HG02759 (cell line): ENCODE measurements at regions not wholly inside any gene's neighbourhood (a gene's known extent, or its start where the extent isn't known, plus 50 kb on each side); places are given as distances from the start of the nearest gene placed in this dataset.

Experiments used
- ATAC-seq: cut with Tn5 transposase; IDR thresholded peaks from one replicate; pipeline ENCODE4 v1.9.1; 2021; ENCODE audit warnings: mild to moderate bottlenecking, moderate library complexity; ENCODE audit not compliant: unreplicated experiment

- no peak for ATAC-seq
Observed at GRCh38 chr9:85268131-85268530, 473.6 kb downstream of the AGTPBP1 start.

- no peak for ATAC-seq
Observed at GRCh38 chr9:85264695-85265094, 477.1 kb downstream of the AGTPBP1 start.

DNA sequence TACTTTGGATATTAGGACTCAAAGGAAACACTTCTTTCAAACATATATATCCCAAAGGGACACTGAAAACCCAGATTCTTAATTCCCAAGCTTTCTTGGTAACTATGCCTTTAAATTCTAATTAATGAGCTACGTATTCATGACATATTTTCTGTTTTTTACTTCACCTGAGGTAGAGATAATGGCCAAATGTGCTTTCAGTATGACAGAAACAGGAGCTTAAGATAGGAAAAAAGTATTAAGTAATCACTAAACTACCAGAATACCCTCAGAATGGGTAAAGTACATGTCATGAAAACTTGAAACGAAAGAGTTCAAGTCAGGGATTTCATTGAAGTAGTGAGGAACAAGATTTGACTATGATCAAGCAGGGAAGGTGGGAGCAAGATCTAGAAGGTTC lies 478.5 kb downstream of the AGTPBP1 start:
- no peak for ATAC-seq

- ATAC-seq = no peak
Observed at GRCh38 chr9:85262333-85262732, 479.4 kb downstream of the AGTPBP1 start.

- ATAC-seq = no peak
Observed at GRCh38 chr9:85260275-85260845, 481.4 kb downstream of the AGTPBP1 start.

GRCh38 chr9:85258823-85259370 lies 482.9 kb downstream of the AGTPBP1 start:
- ATAC-seq = peak; percentile 71

DNA sequence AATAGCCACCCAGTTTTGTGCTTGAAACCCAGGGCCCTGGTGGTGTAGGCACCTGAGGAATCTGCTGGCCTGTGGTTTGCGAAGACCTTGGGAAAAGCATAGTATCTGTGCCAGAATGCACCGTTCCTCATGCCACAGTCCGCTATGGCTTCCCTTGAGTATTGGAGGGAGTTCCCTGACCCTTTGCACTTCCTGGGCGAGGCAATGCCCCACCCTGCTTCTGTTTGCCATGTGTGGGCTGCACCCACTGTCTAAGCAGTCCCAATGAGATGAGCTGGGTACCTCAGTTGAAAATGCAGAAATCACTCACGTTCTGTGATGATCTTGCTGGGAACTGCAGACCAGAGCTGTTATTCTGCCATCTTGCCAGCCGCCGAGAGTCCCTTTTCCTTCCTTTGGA lies 483.5 kb downstream of the AGTPBP1 start:
- no peak for ATAC-seq

GRCh38 chr9:85249313-85249621 lies 492.5 kb downstream of the AGTPBP1 start:
- ATAC-seq = no peak

DNA sequence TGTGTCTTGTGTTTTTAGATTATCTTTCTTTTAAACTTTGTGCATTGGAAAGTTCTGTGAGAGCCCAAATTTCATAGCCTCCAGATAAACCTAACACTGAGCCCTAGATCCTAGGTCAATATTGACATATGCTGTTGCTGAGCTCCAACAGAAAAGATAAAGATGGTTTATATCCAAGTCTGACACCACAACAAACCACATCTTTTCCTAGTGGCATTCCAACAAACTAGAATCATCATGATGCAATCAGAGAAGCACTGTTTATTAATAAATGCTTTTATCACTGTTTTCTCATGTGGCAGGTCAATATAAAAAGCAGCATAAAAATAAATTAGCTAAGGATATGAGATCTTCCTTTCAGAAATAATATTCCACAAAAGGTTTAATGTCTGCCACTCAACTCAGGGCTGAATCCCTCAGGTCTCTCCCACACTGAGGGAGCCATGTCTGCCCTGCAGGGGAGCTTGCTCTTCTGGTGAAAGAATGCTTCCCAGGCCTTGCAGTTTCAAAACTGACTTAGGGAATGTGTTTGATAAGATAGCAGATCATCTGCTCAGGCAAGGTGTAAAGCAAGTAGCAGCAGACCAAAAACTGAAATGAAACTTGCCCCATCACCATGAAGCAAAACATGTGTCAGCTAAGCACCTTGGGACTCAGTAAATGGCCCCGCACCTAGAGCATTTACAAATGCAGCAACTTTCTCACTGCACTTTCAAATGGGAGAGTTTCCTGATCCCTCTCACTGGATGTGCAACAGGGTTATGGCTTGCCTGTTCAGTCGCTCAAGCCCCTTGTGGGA lies 493.0 kb downstream of the AGTPBP1 start:
- no peak for ATAC-seq

GRCh38 chr9:85246541-85246940 lies 495.2 kb downstream of the AGTPBP1 start:
- ATAC-seq = no peak

GRCh38 chr9:85244856-85245255 lies 496.9 kb downstream of the AGTPBP1 start:
- ATAC-seq = no peak

DNA sequence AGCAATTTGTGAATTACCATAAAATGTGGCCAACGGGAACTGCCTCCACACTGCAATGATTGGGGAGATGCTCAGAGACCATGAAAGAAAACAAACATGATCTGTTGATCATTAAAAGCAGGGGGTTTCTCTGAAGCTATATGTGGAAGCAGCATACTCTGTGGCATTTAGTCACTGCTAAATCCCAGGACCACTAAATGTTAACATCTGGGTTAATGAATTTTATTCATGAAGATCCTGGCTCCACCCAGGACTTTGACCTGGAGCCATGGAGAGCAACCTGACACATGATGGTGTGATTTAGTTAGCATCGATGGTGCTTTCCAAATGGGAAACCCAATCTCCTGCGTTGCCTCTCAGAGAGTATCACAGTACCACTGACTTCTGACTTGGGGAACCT lies 497.8 kb downstream of the AGTPBP1 start:
- no peak for ATAC-seq

GRCh38 chr9:85237478-85237877 lies 504.3 kb downstream of the AGTPBP1 start:
- ATAC-seq = no peak

DNA sequence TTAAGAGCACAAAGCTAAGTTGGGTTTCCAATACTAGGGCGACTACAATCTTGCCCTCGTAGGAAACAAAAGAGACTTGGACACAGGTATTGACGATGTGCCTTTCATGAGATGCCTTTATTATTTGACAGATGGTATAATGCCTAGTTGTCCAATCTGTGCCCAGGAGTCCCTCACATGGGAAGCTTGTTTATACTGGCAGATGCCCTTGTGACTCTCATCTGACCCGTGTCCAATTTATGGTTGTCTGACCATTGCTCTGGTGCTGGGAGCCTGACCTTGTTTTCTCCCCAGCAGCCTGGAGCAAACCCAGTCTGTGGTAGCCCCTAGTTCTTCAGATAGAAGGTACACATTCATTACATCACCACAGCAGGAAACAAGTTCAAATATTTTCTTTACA lies 511.7 kb downstream of the AGTPBP1 start:
- ATAC-seq = no peak

- ATAC-seq = no peak
Observed at GRCh38 chr9:85228111-85228855, 513.5 kb downstream of the AGTPBP1 start.

GRCh38 chr9:85225180-85225579 lies 516.6 kb downstream of the AGTPBP1 start:
- no peak for ATAC-seq

DNA sequence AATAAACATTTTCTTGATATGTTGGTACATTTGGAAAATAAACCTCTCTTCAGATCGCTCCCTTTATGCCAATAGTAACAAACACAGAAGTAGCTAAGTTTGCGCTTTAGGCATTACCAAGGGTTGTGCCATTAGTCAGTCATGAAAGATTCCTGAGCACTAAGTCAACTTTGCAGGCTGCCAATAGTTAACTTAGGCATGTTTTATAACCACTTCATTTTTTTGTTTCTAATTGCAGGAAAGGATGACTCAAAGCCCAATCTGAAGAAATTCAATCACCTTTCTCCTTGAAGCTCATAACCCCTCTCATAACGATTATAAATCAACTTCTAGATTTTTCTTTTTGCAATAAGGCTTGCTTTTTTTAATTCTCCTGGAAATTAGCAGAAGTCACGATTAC lies 517.0 kb downstream of the AGTPBP1 start:
- ATAC-seq = no peak

DNA sequence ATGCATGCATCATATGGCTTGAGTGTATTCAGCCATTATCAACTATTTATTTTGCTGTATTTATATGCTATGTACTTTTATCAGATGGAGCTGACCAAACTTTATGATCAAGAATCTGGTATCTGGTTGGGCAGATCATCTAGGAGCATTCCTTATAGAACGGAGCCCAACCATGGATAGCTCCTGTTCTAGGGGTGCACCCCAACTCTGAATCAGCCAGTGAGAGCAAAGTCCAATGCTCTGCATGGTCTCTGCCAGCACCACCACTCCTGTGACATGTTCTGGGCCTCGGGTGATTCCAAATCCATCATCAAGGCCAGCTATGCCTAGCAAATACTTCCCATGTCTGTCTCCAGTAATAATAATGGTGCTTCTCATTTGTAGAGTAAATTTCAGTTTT lies 517.5 kb downstream of the AGTPBP1 start:
- no peak for ATAC-seq

DNA sequence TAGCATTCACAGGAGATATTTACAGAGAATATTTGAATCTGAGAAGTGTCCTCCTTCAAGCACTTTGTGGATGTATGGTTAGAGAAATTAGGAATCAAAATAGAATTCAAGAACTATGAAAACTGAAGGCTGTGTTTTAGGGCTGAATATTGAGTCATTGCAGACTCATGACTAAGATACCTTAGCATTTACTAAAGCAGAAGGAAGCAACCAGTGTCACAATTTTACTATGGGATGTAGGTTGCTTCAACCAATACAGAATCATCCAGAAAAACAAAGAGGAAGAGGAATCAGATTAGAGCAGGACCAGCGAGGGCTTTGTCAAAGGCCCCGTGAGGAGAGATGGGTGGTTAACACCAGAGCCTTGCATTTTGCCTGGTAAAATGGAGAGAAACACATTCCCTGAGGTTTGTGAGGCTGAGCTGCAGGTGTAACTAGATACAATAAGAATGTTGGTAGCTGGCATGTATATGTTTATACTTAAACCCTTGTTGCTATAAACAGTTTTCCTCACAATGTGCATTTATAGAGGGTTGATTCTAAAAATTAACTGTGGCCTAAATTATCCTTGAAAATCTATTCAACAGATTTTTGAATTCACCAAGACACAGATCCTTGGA lies 518.1 kb downstream of the AGTPBP1 start:
- ATAC-seq = no peak

GRCh38 chr9:85216601-85217000 lies 525.2 kb downstream of the AGTPBP1 start:
- no peak for ATAC-seq

GRCh38 chr9:85215961-85216360 lies 525.8 kb downstream of the AGTPBP1 start:
- no peak for ATAC-seq
